B cell (primary cell): ENCODE measurements at regions not wholly inside any gene's neighbourhood (a gene's known extent, or its start where the extent isn't known, plus 50 kb on each side); places are given as distances from the start of the nearest gene placed in this dataset.

Source experiments
- EZH2 ChIP-seq: IDR thresholded peaks from 2 replicates; pipeline ENCODE4 v1.6.1; 2012; ENCODE audit warnings: borderline replicate concordance, low read depth, mild to moderate bottlenecking, moderate library complexity, low read length; ENCODE audit not compliant: insufficient read depth, poor library complexity, severe bottlenecking
- TF ChIP-seq, protein P1 (sequence below): fragments of 200-600 bp; IDR thresholded peaks from one replicate; pipeline ENCODE4 v1.8.0; 2022; ENCODE audit warnings: antibody characterized with exemption, mild to moderate bottlenecking

- TF ChIP-seq, protein P1, sequence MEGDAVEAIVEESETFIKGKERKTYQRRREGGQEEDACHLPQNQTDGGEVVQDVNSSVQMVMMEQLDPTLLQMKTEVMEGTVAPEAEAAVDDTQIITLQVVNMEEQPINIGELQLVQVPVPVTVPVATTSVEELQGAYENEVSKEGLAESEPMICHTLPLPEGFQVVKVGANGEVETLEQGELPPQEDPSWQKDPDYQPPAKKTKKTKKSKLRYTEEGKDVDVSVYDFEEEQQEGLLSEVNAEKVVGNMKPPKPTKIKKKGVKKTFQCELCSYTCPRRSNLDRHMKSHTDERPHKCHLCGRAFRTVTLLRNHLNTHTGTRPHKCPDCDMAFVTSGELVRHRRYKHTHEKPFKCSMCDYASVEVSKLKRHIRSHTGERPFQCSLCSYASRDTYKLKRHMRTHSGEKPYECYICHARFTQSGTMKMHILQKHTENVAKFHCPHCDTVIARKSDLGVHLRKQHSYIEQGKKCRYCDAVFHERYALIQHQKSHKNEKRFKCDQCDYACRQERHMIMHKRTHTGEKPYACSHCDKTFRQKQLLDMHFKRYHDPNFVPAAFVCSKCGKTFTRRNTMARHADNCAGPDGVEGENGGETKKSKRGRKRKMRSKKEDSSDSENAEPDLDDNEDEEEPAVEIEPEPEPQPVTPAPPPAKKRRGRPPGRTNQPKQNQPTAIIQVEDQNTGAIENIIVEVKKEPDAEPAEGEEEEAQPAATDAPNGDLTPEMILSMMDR: no peak
- no peak for TF ChIP-seq EZH2
Measured at GRCh38 chr11:116631201-116631600, 141.6 kb downstream of the BUD13 start.
